NCI-H2196 (cell line): ENCODE measurements at regions not wholly inside any gene's neighbourhood (a gene's known extent, or its start where the extent isn't known, plus 50 kb on each side); places are given as distances from the start of the nearest gene placed in this dataset.

Source experiments
- DNase-seq: peaks from one replicate; lab custom pipeline; 2025; ENCODE audit not compliant: unreplicated experiment; lab: John Stamatoyannopoulos, UW

DNA sequence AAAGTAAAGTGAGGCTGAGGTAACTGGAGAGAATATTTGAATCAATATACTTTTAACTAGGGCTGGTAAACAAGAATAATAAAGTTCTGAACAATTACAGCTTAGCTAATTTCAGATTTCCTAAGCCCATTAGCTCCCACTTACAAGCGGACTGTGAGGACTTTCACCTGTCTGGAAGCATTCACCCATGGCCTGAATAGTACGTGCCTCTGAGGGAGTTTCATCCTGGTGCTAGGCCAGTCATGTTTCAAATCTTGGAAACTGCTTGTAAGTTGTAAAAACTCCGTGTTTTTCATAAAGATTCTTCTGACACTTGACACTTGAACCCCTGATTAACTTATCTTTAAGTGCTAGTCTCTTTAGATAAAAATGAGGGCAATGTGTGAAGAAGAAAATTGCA, 975.2 kb upstream of the GHITM start:
- DNase-seq: no peak

DNA sequence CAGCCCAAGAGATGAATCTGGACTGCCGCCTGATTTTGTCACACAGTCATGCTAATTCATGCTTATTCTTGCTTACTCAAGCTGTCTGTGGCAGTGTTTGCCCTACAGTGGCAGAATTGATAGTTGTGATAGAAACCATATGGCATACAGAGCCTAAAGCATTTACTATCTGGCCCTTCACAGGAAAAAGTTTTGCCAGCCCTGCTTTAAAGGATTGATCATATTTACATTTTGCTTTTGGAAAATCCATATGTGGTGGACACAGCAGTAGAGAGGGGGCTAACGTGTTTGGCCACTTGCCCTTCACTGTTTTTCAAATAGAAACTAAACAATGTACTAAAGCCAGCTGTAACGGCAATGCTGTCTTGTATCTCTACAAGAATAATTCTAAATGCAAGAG, 974.0 kb upstream of the GHITM start:
- no peak for DNase-seq

DNA sequence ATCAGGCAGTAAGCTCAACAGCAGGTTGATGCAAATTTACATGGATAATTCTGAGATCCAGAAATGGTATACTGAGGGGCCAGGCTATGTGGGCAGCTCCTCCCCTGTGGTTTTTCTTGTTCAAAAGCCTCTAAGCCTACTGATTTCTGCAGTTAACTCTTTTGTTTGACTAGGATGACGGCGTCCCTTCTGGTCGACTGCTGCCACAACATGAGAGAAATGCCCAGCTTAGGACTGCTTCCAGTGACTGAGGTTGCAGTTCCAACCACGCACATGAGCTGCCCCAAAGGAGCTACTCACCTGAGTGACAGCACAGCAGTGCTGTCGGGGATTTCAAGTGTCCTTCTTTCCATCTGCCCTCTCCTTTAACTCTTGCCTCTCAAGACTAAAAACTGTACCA, 973.0 kb upstream of the GHITM start:
- no peak for DNase-seq

DNA sequence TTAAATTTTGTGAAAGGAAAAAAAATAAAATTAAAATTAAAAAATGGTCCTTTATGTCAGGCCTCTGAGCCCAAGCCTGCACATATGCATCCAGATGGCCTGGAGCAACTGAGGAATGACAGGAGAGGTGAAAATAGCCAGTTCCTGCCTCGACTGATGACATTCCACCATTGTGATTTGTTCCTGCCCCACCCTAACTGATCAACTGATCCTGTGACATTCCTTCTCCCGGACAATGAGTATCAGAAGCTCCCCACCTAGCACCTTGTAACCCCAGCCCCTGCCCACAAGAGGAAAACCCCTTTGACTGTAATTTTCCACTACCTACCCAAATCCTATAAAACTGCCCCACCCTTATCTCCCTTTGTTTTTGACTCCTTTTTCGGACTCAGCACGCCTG, 972.2 kb upstream of the GHITM start:
- no peak for DNase-seq

DNA sequence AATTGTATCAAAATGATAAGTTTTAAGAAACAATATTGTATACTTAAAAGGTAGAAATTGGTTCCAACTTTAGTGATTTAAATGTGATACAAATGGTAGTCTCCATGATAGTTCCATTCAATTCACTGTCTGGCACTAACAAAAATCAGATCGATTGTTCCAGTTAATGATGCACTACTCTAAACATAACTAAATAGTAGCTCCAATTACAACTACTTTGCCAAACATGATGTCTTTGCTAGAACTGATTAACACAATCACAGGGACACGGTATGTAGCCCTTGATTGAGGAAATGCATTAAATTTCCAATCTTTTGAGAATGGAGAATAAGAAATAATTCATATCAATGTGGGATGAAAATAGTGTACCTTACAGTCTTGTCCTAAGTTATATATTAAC, 962.4 kb upstream of the GHITM start:
- no peak for DNase-seq

DNA sequence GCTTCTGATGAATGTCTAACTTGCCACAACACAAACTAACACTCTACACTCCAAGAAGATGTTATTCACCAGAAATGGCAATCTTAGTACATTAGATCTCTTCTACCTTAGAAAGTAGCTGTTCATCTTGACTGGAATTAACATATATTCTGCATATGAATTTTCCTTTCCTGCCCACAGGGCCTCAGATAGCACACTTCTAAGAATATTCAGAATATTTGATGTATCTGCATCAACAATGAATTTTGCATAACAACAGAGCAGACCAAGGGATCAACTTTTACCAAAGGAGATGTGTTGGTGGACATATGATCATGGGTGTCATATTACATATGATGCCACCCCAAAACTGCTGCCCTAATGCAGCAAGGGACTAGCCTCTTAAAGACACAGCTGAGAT, 960.8 kb upstream of the GHITM start:
- no peak for DNase-seq

DNA sequence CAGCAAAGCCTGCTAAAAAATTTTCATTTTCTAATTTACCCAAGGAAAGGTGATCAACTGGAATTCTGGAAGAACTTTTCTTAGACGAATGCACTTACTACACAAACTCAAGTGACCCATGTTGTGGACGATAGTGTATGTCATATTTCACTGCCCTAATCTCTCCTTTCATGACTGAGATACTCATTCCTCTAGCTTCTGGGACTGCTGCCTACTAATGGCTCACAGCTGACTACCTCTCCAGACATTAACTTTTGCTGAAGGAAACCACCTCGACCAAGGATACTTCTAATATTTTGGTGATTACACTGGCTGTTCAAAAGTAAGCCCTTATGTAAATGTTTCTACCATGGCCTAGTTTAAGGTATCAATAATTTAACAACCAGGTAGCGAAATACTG, 959.9 kb upstream of the GHITM start:
- DNase-seq: no peak

DNA sequence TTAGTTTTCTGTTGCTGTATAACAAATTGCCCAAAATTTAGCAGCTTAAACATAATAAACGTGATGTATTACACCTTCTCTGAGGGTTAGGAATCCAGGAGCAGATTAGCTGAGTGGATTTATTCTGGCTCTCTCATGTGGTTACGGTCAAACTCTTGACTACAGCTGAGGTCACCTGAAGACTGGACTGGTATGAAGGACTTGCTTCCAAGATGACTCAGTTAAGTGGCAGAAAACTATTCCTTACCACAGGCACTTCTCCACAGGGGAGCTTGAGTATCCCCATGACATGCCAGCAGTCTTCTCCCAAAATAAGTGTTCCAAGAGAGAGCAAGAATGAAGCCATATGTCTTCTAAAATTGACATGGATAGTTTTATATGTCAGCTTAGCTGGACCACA, 957.2 kb upstream of the GHITM start:
- no peak for DNase-seq

DNA sequence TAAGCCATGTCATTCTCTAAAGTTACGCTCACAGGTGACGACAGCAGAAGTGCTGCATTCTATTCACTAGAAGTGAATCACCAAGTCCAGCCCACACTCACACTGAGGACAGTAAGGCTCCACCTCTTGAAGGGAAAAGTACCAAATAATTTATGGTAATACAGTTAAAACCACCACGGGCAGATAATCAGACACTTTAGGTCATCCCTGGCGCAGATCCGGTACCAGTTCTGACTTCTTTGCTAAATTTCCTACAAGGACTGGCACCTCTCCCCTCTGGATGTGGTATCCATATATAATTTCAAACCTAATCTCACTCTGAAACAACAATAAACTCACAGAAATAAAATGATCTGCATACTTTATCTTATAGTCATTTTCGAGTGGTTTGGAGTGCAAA, 954.7 kb upstream of the GHITM start:
- no peak for DNase-seq

DNA sequence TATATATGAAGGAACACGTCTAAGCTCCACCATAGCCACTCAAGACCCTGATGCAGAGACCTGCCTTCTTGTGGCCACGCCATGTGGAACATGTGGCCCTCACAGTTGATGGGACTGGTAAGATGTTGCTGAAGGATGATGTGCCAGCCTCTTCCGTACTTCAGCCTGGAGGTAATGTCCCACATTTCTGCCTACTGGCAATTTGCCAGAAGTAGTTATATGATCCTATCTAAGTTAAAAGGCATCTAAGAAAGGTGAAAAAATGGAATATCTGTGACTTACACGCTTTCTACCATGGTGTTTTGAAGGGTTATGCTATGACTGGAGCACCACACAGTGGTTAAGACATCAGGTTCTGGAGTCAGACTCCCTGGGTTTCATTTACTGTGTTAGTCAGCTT, 948.7 kb upstream of the GHITM start:
- no peak for DNase-seq

DNA sequence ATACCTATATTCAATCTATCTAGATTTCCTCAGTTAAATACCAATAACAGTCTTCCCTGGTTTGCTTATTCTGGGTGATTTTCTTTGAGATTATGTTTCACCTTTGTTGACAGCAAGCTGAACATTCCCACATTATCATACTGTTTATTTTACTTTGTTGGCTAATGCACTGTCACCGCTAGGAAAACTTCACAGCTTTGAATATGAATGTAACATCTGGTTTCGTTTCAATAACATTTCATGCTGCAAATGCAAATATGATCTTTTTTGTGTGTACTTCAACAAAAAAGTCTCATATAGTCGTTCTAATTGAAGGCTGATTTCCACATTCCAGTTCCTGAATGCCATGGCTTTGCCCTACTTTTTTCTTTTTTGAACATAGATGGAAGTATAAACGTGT, 946.3 kb upstream of the GHITM start:
- DNase-seq: no peak

DNA sequence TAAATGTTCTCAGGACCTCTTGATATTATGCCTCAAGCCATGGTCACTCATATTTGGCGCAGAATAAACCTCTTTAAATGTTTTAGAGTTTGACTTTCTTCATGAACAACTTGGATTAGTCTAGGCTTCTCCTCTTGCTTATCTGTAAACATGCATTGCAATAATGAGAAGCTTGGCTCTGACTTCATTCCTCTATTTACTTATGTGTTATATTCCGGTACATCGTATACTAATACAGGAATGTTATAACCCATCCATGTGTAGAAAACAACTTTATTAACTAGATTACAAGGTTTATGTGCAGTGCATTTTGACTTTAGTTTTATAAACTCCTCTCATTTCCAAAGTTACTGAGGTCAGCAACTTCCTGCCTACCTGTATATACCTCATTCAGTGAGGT, 944.3 kb upstream of the GHITM start:
- DNase-seq: no peak

DNA sequence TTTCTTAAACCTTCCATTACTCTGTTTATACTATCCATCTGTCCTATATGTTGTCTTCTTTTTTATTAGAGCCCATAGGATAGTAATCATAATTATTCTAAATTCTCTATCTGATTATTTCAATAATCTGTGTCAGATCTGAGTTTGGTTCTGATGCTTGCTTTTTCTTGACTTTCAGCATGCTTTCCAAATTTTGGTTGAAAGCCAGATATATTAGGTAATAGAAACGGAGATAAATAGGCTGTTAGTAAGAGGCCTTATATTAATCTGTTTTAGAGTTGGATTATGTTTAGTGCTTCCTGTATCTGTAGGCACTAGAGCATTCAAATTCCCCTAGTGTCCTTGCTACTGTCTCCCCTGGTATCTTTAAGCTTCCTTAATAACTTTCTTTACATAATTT, 939.9 kb upstream of the GHITM start:
- DNase-seq: no peak

DNA sequence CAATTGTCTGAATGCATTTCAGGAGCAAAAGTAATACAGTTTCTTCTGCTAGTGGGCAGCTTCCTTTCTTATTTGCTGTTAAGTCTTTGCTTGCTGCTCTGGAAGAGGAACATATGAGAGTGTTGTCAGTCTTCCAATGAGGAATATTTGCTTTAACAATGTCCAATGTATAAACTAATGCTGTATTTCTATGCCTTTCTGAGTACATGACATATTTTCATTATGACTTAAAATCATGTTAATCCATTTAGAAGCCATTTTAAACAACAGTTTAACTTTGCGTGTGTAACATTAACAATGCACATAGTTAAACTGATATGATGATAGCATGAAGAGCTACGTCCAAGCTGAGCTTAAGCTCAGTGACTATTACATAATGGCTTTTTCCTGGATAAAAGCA, 933.4 kb upstream of the GHITM start:
- no peak for DNase-seq

DNA sequence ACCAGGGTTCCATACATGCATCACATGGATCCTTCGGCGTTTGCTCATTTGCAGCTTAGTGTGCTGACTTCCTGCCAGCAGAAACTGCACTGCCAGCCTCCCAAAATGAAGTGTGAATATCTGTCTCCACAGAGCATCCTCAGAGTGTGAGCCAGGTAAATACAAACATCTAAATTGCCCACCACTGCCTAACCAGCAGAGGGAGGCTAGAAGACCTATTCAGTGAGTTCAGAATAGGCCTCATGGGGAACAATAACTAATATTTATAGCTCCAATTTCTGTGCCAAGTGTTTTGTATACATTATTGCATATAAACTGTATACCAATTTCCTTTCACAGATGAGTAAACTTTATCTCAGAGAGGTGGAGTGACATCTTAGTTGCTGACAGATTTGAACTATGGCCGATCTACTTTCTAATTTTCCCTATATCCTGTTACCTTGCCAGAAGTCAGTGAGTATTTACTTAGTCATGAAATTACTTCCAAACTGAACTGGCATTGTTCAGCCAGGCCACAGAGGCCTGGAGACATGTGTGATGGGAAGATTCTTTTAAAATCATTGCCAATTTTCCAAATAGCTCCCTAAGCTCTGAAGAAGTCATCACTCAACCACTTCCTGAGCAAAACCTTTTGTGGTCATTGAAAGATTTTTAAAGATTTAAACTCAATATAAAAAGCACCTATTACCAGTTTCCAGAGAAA, 926.5 kb upstream of the GHITM start:
- DNase-seq: no peak

DNA sequence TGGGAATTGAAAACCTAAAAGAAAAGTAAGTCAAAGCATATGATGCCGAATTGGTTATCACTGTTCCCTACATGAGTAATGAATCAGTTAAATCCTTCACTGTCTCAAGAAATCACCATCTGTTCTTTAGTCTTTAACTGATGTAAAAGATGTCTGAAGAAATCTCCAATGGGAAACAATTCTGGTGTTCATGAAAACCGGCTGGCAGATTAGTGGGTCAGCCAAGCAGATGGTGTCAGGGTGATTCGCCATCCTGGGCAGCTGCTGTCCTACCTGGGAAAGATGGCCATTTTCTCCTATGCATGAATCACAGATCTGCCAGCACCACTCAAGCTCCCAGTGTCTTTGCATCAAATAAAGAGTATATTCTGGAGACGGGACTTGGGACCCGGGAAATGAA, 925.2 kb upstream of the GHITM start:
- DNase-seq: no peak

DNA sequence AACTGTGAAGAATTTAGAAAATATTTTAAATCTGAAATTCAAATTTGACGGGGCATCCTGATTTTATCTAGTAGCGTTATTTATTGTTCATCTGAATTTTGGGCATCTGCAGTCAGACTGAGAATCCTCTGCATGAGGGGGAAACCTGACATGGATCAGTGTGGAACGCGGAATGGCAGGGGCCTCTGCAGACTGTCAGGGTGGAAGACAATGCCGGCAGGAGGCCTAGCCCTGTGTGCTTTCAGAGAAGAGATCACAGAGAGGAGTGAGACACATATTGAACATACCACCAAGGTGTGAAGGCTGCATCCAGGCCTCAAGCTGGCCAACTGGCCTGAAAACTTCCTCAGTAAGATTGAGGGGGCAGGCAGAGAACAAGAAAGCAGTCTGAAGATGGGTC, 921.1 kb upstream of the GHITM start:
- DNase-seq: no peak

DNA sequence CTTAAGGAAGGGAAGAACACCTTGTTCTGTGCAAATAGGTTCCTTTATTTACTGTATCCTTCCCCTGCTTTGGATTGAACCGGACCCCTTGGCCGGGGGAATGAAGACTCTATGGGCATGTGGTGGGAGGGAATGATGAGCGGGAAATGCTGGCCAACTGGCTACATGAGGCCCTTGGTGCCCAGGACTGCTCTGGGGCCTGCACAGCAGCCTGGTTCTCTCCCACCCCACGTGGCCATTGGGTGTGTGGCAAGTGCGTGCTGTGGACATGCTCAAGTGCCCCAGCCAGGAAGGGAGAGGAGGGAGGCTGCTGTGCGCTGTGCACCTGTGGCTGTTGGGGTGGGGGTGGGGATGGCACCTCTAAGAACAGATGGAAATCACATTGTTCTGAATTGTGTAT, 917.0 kb upstream of the GHITM start:
- DNase-seq: no peak

DNA sequence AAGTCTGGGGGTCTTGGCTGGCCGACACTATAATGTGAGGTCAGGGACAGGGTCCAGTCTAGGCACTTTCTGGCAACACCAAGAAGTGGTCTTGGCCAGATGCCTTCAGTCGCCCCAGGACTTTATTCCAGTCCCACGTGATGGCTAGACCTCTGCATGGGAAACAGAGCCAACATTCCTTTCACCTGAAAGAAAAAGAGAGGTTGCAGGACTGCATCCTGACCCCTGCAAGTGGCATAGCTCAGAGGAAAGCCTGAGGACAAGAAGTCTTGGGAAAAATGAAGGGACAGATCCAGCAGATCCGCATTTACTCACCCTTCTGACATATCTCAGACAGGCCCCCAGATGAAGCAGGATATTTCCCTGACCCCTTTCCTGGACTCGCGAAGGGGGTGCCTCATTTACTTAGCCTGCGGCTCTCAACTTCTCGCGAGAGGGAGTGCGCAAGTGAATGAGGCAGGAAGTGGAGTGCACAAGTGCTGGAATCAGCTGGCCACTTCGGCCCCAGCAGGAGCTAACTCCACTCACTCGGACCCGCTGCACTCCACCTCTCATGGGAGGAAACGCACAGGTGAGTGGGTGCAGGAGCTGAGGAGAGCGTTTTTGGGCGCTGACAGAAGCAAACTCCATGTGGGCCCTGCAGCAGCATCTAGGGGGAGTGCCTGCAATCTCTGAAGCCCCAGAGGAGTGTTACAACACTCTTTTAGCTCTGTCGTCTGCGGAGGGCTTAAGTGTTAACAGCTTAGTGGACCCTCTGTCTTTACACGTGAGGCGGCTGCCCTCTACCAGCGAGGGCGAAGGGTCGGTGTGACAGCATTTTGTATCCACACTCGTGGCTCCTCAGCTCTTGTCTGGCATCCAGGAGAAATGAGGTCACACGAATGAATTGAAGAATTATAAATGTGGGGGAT, 916.2 kb upstream of the GHITM start:
- DNase-seq: no peak

DNA sequence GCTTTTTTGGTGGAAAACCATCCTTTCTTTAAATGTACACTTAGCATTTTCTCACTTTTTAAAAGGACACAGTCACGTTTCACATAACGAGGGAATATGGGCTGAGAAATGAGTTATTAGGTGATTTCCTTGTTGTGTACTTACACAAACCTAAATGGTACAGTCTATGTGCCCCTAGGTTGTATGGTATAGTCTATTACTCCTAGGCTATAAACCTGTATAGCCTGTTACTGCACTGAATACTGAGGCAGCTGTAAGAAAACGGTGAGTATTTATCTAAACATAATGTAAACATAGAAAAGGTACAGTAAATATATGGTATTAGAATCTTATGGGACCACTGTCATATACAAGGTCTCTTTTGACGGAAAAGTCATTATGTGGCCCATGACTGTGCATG, 913.5 kb upstream of the GHITM start:
- DNase-seq: no peak

DNA sequence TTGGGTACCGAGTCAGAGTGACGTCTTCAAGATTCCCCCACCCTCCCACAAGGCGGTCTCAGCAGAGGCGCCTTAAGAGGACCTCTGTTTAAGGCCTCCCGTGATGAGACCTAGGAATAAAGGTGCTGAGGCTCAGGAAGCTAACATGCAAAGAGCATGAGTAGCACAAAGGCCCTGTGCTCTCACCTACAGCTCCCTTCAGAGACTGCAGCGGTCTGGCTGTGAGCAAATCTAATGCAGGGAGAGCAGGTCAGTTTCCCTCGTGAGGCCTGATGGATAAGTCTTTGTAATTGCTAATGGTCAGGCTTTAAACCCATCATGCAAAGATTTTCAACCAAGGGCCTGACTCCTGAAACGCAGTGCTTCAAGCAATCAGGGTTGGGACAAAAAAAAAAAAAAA, 909.3 kb upstream of the GHITM start:
- DNase-seq: no peak

DNA sequence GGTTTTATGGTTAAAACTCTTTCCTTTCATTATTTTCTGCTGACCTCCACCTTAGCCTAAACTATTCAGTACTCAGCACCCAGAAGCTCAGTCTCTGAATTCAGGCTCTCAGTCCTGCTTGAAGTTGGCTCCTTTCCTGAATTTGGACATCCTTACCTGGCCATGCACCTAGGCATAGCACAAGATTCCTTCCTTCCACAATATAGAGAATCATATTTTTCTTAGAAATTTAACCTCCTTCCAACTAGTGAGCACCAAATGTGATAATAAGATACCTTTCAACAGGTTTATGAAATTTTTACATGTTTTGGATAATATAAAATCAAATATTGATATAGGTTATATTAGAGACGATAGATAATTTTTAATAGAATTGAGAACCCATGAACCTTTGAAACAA, 905.6 kb upstream of the GHITM start:
- DNase-seq: no peak
